NB4 (cell line): ENCODE measurements at regions not wholly inside any gene's neighbourhood (a gene's known extent, or its start where the extent isn't known, plus 50 kb on each side); places are given as distances from the start of the nearest gene placed in this dataset.

Experiments
- CTCF ChIP-seq: IDR thresholded peaks from one replicate; pipeline ENCODE4 v1.5.1; 2012; ENCODE audit warnings: low read depth, low read length
- MAX ChIP-seq: IDR thresholded peaks from 2 replicates; pipeline ENCODE4 v1.6.1; 2011; ENCODE audit warnings: low read depth, low read length
- MYC ChIP-seq: IDR thresholded peaks from 2 replicates; pipeline ENCODE4 v1.6.1; 2011; ENCODE audit warnings: low read depth, low read length
- POLR2A ChIP-seq: IDR thresholded peaks from 2 replicates; pipeline ENCODE4 v1.6.1; 2011; ENCODE audit warnings: mild to moderate bottlenecking; ENCODE audit not compliant: insufficient read length; ENCODE audit errors: extremely low read depth

- no peak for TF ChIP-seq CTCF
- TF ChIP-seq POLR2A = no peak
- TF ChIP-seq MAX = no peak
- TF ChIP-seq MYC = no peak
Observed at GRCh38 chr6:120083186-120083585, 733.6 kb upstream of the MAN1A1 start.
